ENCODE measurements at regions not wholly inside any gene's neighbourhood (a gene's known extent, or its start where the extent isn't known, plus 50 kb on each side); places are given as distances from the start of the nearest gene placed in this dataset.

- TF ChIP-seq CTCF (IDR thresholded peaks at IDR 0.05; ENCODE audit: low read length) (no peak), EZH2 (optimal IDR thresholded peaks at IDR 0.05; ENCODE audit: low read depth, low read length) (no peak)
Measured at GRCh38 chr21:35942211-35943144, 117.8 kb downstream of the SETD4 start.
